ENCODE measurements at regions not wholly inside any gene's neighbourhood (a gene's known extent, or its start where the extent isn't known, plus 50 kb on each side); places are given as distances from the start of the nearest gene placed in this dataset.

GRCh38 chr15:96837241-96837970 is 506.9 kb downstream of the NR2F2 start:
- CTCF ChIA-PET: no interaction called here
- no peak for DNase-seq (ENCODE audit: extremely low spot score)
- POLR2A ChIA-PET: no interaction called here
- TF ChIP-seq CTCF (IDR thresholded peaks at IDR 0.05; ENCODE audit: control extremely low read depth, extremely low read depth, low read depth, missing control alignments): no peak

GRCh38 chr15:96838081-96838480 is 507.6 kb downstream of the NR2F2 start:
- no peak for DNase-seq (ENCODE audit: extremely low spot score)
- POLR2A ChIA-PET: no interaction called here
- CTCF ChIA-PET: no interaction called here
- no peak for TF ChIP-seq CTCF (IDR thresholded peaks at IDR 0.05; ENCODE audit: control extremely low read depth, extremely low read depth, low read depth, missing control alignments)

GRCh38 chr15:96849271-96849900 is 518.9 kb downstream of the NR2F2 start:
- ChIA-PET POLR2A (no interaction called here), CTCF (no interaction called here)
- no peak for TF ChIP-seq CTCF (IDR thresholded peaks at IDR 0.05; ENCODE audit: control extremely low read depth, extremely low read depth, low read depth, missing control alignments)
- DNase-seq (ENCODE audit: extremely low spot score): no peak

GRCh38 chr15:96851613-96852012 is 521.1 kb downstream of the NR2F2 start:
- ChIA-PET CTCF (no interaction called here), POLR2A (no interaction called here)
- no peak for TF ChIP-seq CTCF (IDR thresholded peaks at IDR 0.05; ENCODE audit: control extremely low read depth, extremely low read depth, low read depth, missing control alignments)
- DNase-seq (ENCODE audit: extremely low spot score): no peak

GRCh38 chr15:96858694-96859093 is 528.2 kb downstream of the NR2F2 start:
- no peak for TF ChIP-seq CTCF (IDR thresholded peaks at IDR 0.05; ENCODE audit: control extremely low read depth, extremely low read depth, low read depth, missing control alignments)
- no peak for DNase-seq (ENCODE audit: extremely low spot score)
- ChIA-PET POLR2A (no interaction called here), CTCF (no interaction called here)

GRCh38 chr15:96860741-96861140 is 530.2 kb downstream of the NR2F2 start:
- DNase-seq (ENCODE audit: extremely low spot score): no peak
- ChIA-PET CTCF (no interaction called here), POLR2A (no interaction called here)
- TF ChIP-seq CTCF (IDR thresholded peaks at IDR 0.05; ENCODE audit: control extremely low read depth, extremely low read depth, low read depth, missing control alignments): no peak

All from GM10248 (cell line).